B cell (primary cell): ENCODE measurements at regions not wholly inside any gene's neighbourhood (a gene's known extent, or its start where the extent isn't known, plus 50 kb on each side); places are given as distances from the start of the nearest gene placed in this dataset.

Source experiments
- ATAC-seq: fragments of 200-7000 bp; cut with Tn5 transposase; one replicate; pipeline ENCODE4 v1.10.0; 2021; ENCODE audit warnings: low read depth, mild to moderate bottlenecking, moderate number of reproducible peaks, moderate library complexity
- CTCF ChIA-PET: fragments of 350-600 bp; sonication (Branson Sonifier 250); formaldehyde crosslinking; loops from one replicate; lab custom pipeline; 2021; ENCODE audit warnings: antibody characterized with exemption, inconsistent platforms; lab: Charles Lee
- POLR2A ChIA-PET: fragments of 350-600 bp; sonication (Branson Sonifier 250); formaldehyde crosslinking; loops from one replicate; lab custom pipeline; 2021; ENCODE audit warnings: antibody characterized with exemption; lab: Charles Lee
- DNase-seq: peaks from one replicate; pipeline ENCODE4 v3.0.0; 2013
- H2AFZ ChIP-seq: 2 replicates; pipeline ENCODE4 v1.6.1; 2012; ENCODE audit warnings: mild to moderate bottlenecking, low read depth, low read length; ENCODE audit not compliant: insufficient read depth, poor library complexity, severe bottlenecking
- H3K27ac ChIP-seq, 2 donors: 1 replicate in 1 of 2; 2 replicates in 1 of 2; pipeline ENCODE4 v1.5.1; 2012 to 2013; ENCODE audit warnings: low read length in 2 of 2, mild to moderate bottlenecking in 2 of 2, moderate library complexity in 1 of 2
- H3K27me3 ChIP-seq, 4 experiments: fragments of 200-600 bp in 1 of 4; sonication (generic) in 1 of 4; replicated peaks in 1 of 4; 1 replicate in 2 of 4; 2 replicates in 2 of 4; pipeline versions ENCODE4 v1.6.1 to v1.7.0; 2013 to 2016; ENCODE audit warnings: low read length in 3 of 4, mild to moderate bottlenecking in 2 of 4, mixed read lengths in 1 of 4, moderate library complexity in 1 of 4; ENCODE audit not compliant: insufficient read depth in 4 of 4, control insufficient read depth in 3 of 4; ENCODE audit errors: control extremely low read depth in 1 of 4
- H3K36me3 ChIP-seq, 2 experiments: replicated peaks in 1 of 2; 1 replicate in 1 of 2; 2 replicates in 1 of 2; pipeline versions ENCODE4 v1.6.1 to v1.7.1; 2013; ENCODE audit warnings: low read length in 1 of 2; ENCODE audit not compliant: insufficient read depth in 2 of 2, control insufficient read depth in 1 of 2; ENCODE audit errors: control extremely low read depth in 1 of 2, extremely low read depth in 1 of 2
- H3K4me1 ChIP-seq, 2 donors: fragments of 200-600 bp in 1 of 2; sonication (generic) in 1 of 2; 1 replicate in 1 of 2; 2 replicates in 1 of 2; pipeline versions ENCODE4 v1.5.1 to v1.6.1; 2013 to 2017; ENCODE audit warnings: low read length in 2 of 2; ENCODE audit not compliant: control insufficient read depth in 2 of 2, insufficient read depth in 2 of 2
- H3K4me2 ChIP-seq: replicated peaks from 2 replicates; pipeline ENCODE3; 2012; ENCODE audit warnings: mild to moderate bottlenecking, low read depth, low read length; ENCODE audit not compliant: poor library complexity, severe bottlenecking
- H3K4me3 ChIP-seq, 5 experiments: fragments of 200-600 bp in 1 of 5; sonication (generic) in 1 of 5; 1 replicate in 3 of 5; 2 replicates in 2 of 5; pipeline versions ENCODE4 v1.5.1 to v1.7.0; 2011 to 2016; ENCODE audit warnings: low read length in 4 of 5, mild to moderate bottlenecking in 4 of 5, low read depth in 2 of 5, control low read depth in 1 of 5, moderate library complexity in 1 of 5; ENCODE audit not compliant: insufficient read depth in 1 of 5; ENCODE audit errors: control extremely low read depth in 1 of 5, extremely low read depth in 1 of 5
- H3K79me2 ChIP-seq: fragments of 200-600 bp; sonication (generic); one replicate; pipeline ENCODE4 v1.6.0; 2016; ENCODE audit warnings: low read length; ENCODE audit not compliant: control insufficient read depth, insufficient read depth
- H3K9ac ChIP-seq: fragments of 200-600 bp; sonication (generic); 2 replicates; pipeline ENCODE4 v1.6.1; 2017; ENCODE audit warnings: mild to moderate bottlenecking, low read length, moderate library complexity
- H3K9me3 ChIP-seq, 3 donors: one replicate each; pipeline versions ENCODE4 v1.6.1 to v1.7.1; 2013; ENCODE audit warnings: low read length in 2 of 3; ENCODE audit not compliant: control insufficient read depth in 2 of 3, insufficient read depth in 1 of 3; ENCODE audit errors: control extremely low read depth in 1 of 3
- H4K20me1 ChIP-seq: 2 replicates; pipeline ENCODE4 v1.6.0; 2012; ENCODE audit warnings: mild to moderate bottlenecking, low read length; ENCODE audit not compliant: insufficient read depth, control insufficient read depth, poor library complexity, severe bottlenecking
- H3K27ac Mint-ChIP-seq: one replicate; pipeline ENCODE4 v1.8.0; 2021; ENCODE audit warnings: mixed read lengths
- H3K27me3 Mint-ChIP-seq: one replicate; pipeline ENCODE4 v1.8.0; 2021; ENCODE audit warnings: mixed read lengths
- H3K4me1 Mint-ChIP-seq: one replicate; pipeline ENCODE4 v1.8.0; 2021; ENCODE audit warnings: mixed read lengths
- H3K4me3 Mint-ChIP-seq: one replicate; pipeline ENCODE4 v1.8.0; 2021; ENCODE audit warnings: mixed read lengths
- H3K9me3 Mint-ChIP-seq: one replicate; pipeline ENCODE4 v1.8.0; 2022; ENCODE audit warnings: mixed read lengths; ENCODE audit not compliant: insufficient read depth
- CTCF ChIP-seq: fragments of 200-600 bp; IDR thresholded peaks from one replicate; pipeline ENCODE4 v1.8.0; 2022; ENCODE audit warnings: antibody characterized with exemption, mild to moderate bottlenecking
- EZH2 ChIP-seq: IDR thresholded peaks from 2 replicates; pipeline ENCODE4 v1.6.1; 2012; ENCODE audit warnings: borderline replicate concordance, low read depth, mild to moderate bottlenecking, moderate library complexity, low read length; ENCODE audit not compliant: insufficient read depth, poor library complexity, severe bottlenecking
- WGBS: methylation state at CpG from one replicate; pipeline ENCODE4 v1.1.5; 2013; ENCODE audit warnings: missing lambda C conversion rate; ENCODE audit not compliant: insufficient coverage; 5-methylcytosine and 5-hydroxymethylcytosine counted together
- intact Hi-C: fragments of 100-400 bp; cut with micrococcal nuclease; formaldehyde crosslinking; loops from one replicate; pipeline ENCODE4 v1.10.0; 2022

DNA sequence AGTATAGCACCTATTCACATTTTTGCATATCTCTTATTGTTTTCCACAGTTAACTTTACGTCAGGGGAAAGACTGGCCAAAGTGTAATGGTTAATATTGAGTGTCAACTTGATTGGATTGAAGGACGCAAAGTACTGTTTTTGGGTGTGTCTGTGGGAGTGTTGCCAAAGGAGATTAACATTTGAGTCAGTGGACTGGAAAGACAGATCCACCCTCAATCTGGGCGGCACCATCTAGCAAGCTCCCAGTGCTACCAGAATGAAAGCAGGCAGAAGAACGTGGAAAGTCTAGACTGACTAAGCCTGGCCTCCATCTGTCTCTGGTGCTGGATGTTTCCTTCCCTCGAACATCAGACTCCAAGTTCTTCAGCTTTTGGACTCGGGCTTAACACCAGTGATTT, 1900.7 kb upstream of the RAG2 start:
- peaks cover 0 to 11% (median 0%) of the 10 kb centered on the region in 3 donors for H3K9me3 ChIP-seq
- no peak overlapping the region for H2AFZ ChIP-seq
- no peak for DNase-seq
- Mint-ChIP-seq H3K4me1 (no peaks in the 10 kb centered on the region), H3K4me3 (no peak overlapping the region), H3K9me3 (peaks cover 9% of the 10 kb centered on the region), H3K27me3 (no peaks in the 10 kb centered on the region), H3K27ac (no peak overlapping the region)
- H4K20me1 ChIP-seq: no peaks in the 10 kb centered on the region
- POLR2A ChIA-PET: no interaction called here
- intact Hi-C loops: no loop called here
- no peak for ATAC-seq
- WGBS: 93% methylated on average over 5 of the region's 6 CpGs
- no peak overlapping the region for H3K9ac ChIP-seq
- H3K4me2 ChIP-seq: no peak overlapping the region
- no peaks in the 10 kb centered on the region for H3K79me2 ChIP-seq
- no peaks in the 10 kb centered on the region for H3K4me1 ChIP-seq
- H3K27ac ChIP-seq: no peak overlapping the region
- H3K4me3 ChIP-seq: no peak overlapping the region
- CTCF ChIA-PET: no interaction called here
- no peaks in the 10 kb centered on the region for H3K36me3 ChIP-seq
- no peaks in the 10 kb centered on the region for H3K27me3 ChIP-seq
- TF ChIP-seq EZH2: no peak
- TF ChIP-seq CTCF: no peak

GRCh38 chr11:38491986-38492385, 1894.0 kb upstream of the RAG2 start:
- no peaks in the 10 kb centered on the region for H3K27me3 Mint-ChIP-seq
- CTCF ChIA-PET: no interaction called here
- Histone ChIP-seq H3K4me1 (no peaks in the 10 kb centered on the region), H3K27me3 (no peaks in the 10 kb centered on the region), H2AFZ (no peak overlapping the region), H3K9me3 (peaks cover 0 to 3% (median 0%) of the 10 kb centered on the region in 3 donors), H3K36me3 (no peaks in the 10 kb centered on the region), H4K20me1 (no peaks in the 10 kb centered on the region), H3K27ac (no peak overlapping the region), H3K79me2 (no peaks in the 10 kb centered on the region), H3K9ac (no peak overlapping the region), H3K4me3 (no peak overlapping the region), H3K4me2 (no peak overlapping the region)
- POLR2A ChIA-PET: no interaction called here
- DNase-seq: no peak
- H3K27ac Mint-ChIP-seq: no peak overlapping the region
- intact Hi-C loops: no loop called here
- TF ChIP-seq EZH2: no peak
- no peaks in the 10 kb centered on the region for H3K4me1 Mint-ChIP-seq
- H3K9me3 Mint-ChIP-seq: peaks cover 8% of the 10 kb centered on the region
- no peak overlapping the region for H3K4me3 Mint-ChIP-seq
- no CpG with 5 or more reads among the region's 2 CpGs for WGBS
- ATAC-seq: no peak
